ENCODE measurements at regions not wholly inside any gene's neighbourhood (a gene's known extent, or its start where the extent isn't known, plus 50 kb on each side); places are given as distances from the start of the nearest gene placed in this dataset.

DNA sequence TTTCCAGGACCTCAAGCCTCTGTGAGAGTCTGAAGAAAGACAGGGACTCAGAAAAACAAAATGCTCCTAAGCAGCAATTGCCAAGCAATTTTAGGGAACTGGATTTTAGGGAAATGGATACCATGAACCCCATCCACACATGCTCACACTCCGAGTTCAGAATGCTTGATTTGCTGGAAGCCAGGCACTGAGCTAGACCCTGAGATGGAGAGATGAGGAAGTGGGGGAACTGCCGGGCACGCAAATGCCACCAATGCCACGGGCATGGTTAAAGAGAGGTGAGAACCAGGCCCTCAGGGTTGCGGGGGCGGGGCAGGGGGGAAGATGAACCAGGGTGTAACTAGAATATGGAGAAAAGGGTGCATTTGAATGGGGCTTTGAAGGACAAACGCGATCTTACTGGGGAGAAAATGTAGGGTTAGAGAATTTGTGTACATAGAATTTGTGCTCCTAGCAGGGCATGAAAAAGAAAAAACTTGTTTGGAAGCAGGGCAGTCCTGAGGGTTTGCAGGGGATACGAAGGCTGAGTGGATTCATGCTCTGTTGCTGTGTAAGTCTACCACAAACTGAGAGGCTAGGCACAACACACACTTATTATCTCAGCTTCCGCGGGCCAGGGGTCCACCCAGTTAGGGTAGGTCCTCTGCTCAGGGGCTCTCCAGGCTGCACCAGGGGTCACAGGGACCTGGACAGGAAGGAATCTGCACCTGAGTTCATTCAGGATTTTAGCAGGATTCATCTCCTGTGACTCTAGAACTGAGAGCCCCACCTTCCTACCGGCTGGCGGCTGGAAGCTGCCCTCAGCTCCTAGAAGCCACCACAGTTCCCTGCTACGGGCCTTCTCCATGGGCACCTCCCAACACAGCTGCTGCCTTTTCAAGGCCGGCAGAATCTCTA is 108.0 kb downstream of the SNX5 start:
- H3K9me3 ChIP-seq (ENCODE audit: control insufficient read depth in 1 of 2, insufficient read depth in 1 of 2, low read depth in 1 of 2, low read length in 2 of 2): no peaks in the 10 kb centered on the region
- intact Hi-C loops (cut with micrococcal nuclease): no loop called here
- no peaks in the 10 kb centered on the region for H3K4me1 ChIP-seq (ENCODE audit: control insufficient read depth in 1 of 2, insufficient read depth in 2 of 2, low read length in 2 of 2)
- CTCF ChIA-PET: no interaction called here
- no peaks in the 10 kb centered on the region for H3K27me3 ChIP-seq (ENCODE audit: insufficient read depth, low read length)
- no peak overlapping the region for H3K9ac ChIP-seq (ENCODE audit: low read length)
- H3K36me3 ChIP-seq (ENCODE audit: control insufficient read depth in 1 of 2, insufficient read depth in 2 of 2, low read length in 2 of 2): no peaks in the 10 kb centered on the region
- ATAC-seq (no peak), DNase-seq (ENCODE audit: low read depth, low spot score) (no peak)
- no peaks in the 10 kb centered on the region for H3K9me2 ChIP-seq (ENCODE audit: insufficient read depth)
- no peaks in the 10 kb centered on the region for H3K79me2 ChIP-seq (ENCODE audit: insufficient read depth, low read length)
- BruUV-seq (replicated peaks): no TSS peak
- no peak overlapping the region for H3K27ac ChIP-seq (ENCODE audit: low read depth, low read length)
- POLR2A ChIA-PET: no interaction called here
- H3K4me2 ChIP-seq (ENCODE audit: low read length): no peak overlapping the region
- no peaks in the 10 kb centered on the region for H4K20me1 ChIP-seq (ENCODE audit: insufficient read depth)
- H3K4me3 ChIP-seq (replicated peaks in 1 of 2; ENCODE audit: low read depth in 1 of 2, low read length in 2 of 2): no peak overlapping the region
- H2AFZ ChIP-seq (ENCODE audit: low read depth, low read length, poor library complexity, severe bottlenecking): no peak overlapping the region
- no peak for TF ChIP-seq POLR2AphosphoS5 (IDR thresholded peaks at IDR 0.05; ENCODE audit: low read depth, low read length)
- TF ChIP-seq CEBPB (IDR thresholded peaks at IDR 0.05; ENCODE audit: low read depth): no peak
- no peak for TF ChIP-seq SP1 (IDR thresholded peaks at IDR 0.05; ENCODE audit: low read depth)
- TF ChIP-seq, protein P1, sequence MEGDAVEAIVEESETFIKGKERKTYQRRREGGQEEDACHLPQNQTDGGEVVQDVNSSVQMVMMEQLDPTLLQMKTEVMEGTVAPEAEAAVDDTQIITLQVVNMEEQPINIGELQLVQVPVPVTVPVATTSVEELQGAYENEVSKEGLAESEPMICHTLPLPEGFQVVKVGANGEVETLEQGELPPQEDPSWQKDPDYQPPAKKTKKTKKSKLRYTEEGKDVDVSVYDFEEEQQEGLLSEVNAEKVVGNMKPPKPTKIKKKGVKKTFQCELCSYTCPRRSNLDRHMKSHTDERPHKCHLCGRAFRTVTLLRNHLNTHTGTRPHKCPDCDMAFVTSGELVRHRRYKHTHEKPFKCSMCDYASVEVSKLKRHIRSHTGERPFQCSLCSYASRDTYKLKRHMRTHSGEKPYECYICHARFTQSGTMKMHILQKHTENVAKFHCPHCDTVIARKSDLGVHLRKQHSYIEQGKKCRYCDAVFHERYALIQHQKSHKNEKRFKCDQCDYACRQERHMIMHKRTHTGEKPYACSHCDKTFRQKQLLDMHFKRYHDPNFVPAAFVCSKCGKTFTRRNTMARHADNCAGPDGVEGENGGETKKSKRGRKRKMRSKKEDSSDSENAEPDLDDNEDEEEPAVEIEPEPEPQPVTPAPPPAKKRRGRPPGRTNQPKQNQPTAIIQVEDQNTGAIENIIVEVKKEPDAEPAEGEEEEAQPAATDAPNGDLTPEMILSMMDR (IDR thresholded peaks at IDR 0.05 in 2 of 3, conservative IDR thresholded peaks at IDR 0.05 in 1 of 3; ENCODE audit: borderline replicate concordance in 1 of 3, insufficient read depth in 1 of 3, low read depth in 2 of 3, low read length in 2 of 3): no peak
- no peak for TF ChIP-seq YY1 (IDR thresholded peaks at IDR 0.05; ENCODE audit: extremely low read depth, insufficient replicate concordance, low read depth, low read length)
- no peak for TF ChIP-seq FOSL1 (IDR thresholded peaks at IDR 0.05; ENCODE audit: low read depth)
- TF ChIP-seq, protein P2, sequence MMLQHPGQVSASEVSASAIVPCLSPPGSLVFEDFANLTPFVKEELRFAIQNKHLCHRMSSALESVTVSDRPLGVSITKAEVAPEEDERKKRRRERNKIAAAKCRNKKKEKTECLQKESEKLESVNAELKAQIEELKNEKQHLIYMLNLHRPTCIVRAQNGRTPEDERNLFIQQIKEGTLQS (IDR thresholded peaks at IDR 0.05): no peak
- no peak for TF ChIP-seq EGR1 (IDR thresholded peaks at IDR 0.05; ENCODE audit: low read depth)
- no peak for TF ChIP-seq EZH2 (IDR thresholded peaks at IDR 0.05)
- TF ChIP-seq, protein P3, sequence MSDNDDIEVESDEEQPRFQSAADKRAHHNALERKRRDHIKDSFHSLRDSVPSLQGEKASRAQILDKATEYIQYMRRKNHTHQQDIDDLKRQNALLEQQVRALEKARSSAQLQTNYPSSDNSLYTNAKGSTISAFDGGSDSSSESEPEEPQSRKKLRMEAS (IDR thresholded peaks at IDR 0.05): no peak
- TF ChIP-seq ZFX (IDR thresholded peaks at IDR 0.05): no peak
- TF ChIP-seq CBX3 (IDR thresholded peaks at IDR 0.05; ENCODE audit: low read depth): no peak
- TF ChIP-seq TCF7L2 (IDR thresholded peaks at IDR 0.05; ENCODE audit: borderline replicate concordance, extremely low read depth, insufficient read depth, insufficient read length): no peak
- no peak for TF ChIP-seq RAD21 (IDR thresholded peaks at IDR 0.05; ENCODE audit: low read depth)
- TF ChIP-seq POLR2A (IDR thresholded peaks at IDR 0.05; ENCODE audit: borderline replicate concordance, extremely low read depth, insufficient read depth, insufficient read length): no peak
- TF ChIP-seq, protein P4, sequence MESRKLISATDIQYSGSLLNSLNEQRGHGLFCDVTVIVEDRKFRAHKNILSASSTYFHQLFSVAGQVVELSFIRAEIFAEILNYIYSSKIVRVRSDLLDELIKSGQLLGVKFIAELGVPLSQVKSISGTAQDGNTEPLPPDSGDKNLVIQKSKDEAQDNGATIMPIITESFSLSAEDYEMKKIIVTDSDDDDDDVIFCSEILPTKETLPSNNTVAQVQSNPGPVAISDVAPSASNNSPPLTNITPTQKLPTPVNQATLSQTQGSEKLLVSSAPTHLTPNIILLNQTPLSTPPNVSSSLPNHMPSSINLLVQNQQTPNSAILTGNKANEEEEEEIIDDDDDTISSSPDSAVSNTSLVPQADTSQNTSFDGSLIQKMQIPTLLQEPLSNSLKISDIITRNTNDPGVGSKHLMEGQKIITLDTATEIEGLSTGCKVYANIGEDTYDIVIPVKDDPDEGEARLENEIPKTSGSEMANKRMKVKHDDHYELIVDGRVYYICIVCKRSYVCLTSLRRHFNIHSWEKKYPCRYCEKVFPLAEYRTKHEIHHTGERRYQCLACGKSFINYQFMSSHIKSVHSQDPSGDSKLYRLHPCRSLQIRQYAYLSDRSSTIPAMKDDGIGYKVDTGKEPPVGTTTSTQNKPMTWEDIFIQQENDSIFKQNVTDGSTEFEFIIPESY (IDR thresholded peaks at IDR 0.05; ENCODE audit: extremely low read depth, insufficient replicate concordance, low read length): no peak
- TF ChIP-seq ELF1 (IDR thresholded peaks at IDR 0.05; ENCODE audit: borderline replicate concordance, low read depth): no peak
- TF ChIP-seq ZNF274 (IDR thresholded peaks at IDR 0.05; ENCODE audit: low read depth, low read length): no peak
- TF ChIP-seq SRF (IDR thresholded peaks at IDR 0.05; ENCODE audit: low read depth): no peak
- TF ChIP-seq EZH2phosphoT487 (IDR thresholded peaks at IDR 0.05; ENCODE audit: borderline replicate concordance): no peak
- RAD21 ChIA-PET (ENCODE audit: low non-redundant PET in 1 of 2, low total read pairs in 2 of 2, uncharacterized antibody in 2 of 2, unreplicated experiment in 2 of 2): no interaction called here

Measured in HCT116 (cell line).